HEK293 (cell line): ENCODE measurements at regions not wholly inside any gene's neighbourhood (a gene's known extent, or its start where the extent isn't known, plus 50 kb on each side); places are given as distances from the start of the nearest gene placed in this dataset.

Experiments used
- CTCF ChIA-PET: fragments of 350-600 bp; formaldehyde crosslinking; extraction: SDS; loops from one replicate; lab custom pipeline; 2021; ENCODE audit warnings: antibody characterized with exemption; lab: Yijun Ruan, JAX
- POLR2A ChIA-PET: fragments of 300-600 bp; formaldehyde crosslinking; extraction: SDS; loops from one replicate; lab custom pipeline; 2020; ENCODE audit warnings: antibody characterized with exemption, inconsistent platforms; lab: Yijun Ruan, JAX
- H3K27ac ChIP-seq: fragments of 200-500 bp; sonication (Bioruptor generic); 2 replicates; pipeline ENCODE4 v1.5.1; 2014; ENCODE audit warnings: low read depth, low read length, control low read depth, inconsistent platforms; ENCODE audit errors: extremely low read depth
- H3K36me3 ChIP-seq, 2 experiments: fragments of 200-500 bp in 1 of 2; sonication (Bioruptor generic) in 1 of 2; 1 replicate in 1 of 2; 2 replicates in 1 of 2; pipeline ENCODE4 v1.5.1; 2014 to 2017; ENCODE audit warnings: inconsistent platforms in 2 of 2, low read length in 2 of 2; ENCODE audit not compliant: control insufficient read depth in 2 of 2, insufficient read depth in 1 of 2
- H3K4me1 ChIP-seq: fragments of 200-500 bp; sonication (Bioruptor generic); 2 replicates; pipeline ENCODE4 v1.5.1; 2014; ENCODE audit warnings: mild to moderate bottlenecking, low read length, inconsistent platforms; ENCODE audit not compliant: control insufficient read depth, insufficient read depth
- H3K4me3 ChIP-seq: 2 replicates; pipeline ENCODE4 v1.5.1; 2011; ENCODE audit warnings: low read depth, mild to moderate bottlenecking, control low read depth, low read length, moderate library complexity
- H3K9me3 ChIP-seq: fragments of 200-500 bp; sonication (Bioruptor generic); 2 replicates; pipeline ENCODE4 v1.5.1; 2014; ENCODE audit warnings: low read depth, low read length, inconsistent platforms; ENCODE audit not compliant: control insufficient read depth, insufficient read depth
- FEZF1 ChIP-seq: fragments of 450-650 bp; formaldehyde crosslinking; IDR thresholded peaks from 2 replicates; pipeline ENCODE4 v1.5.1; 2016; ENCODE audit warnings: missing biosample characterization, missing genetic modification characterization
- GLIS2 ChIP-seq: fragments of 450-650 bp; formaldehyde crosslinking; IDR thresholded peaks from 2 replicates; pipeline ENCODE4 v1.5.1; 2016; ENCODE audit warnings: missing biosample characterization, missing genetic modification characterization
- HOXC10 ChIP-seq: sonication (generic); formaldehyde crosslinking; IDR thresholded peaks from 2 replicates; pipeline ENCODE4 v1.8.1; 2023; ENCODE audit warnings: mild to moderate bottlenecking, missing genetic modification reagents
- ZNF133 ChIP-seq: fragments of 450-650 bp; formaldehyde crosslinking; IDR thresholded peaks from 2 replicates; pipeline ENCODE4 v1.5.1; 2016; ENCODE audit warnings: missing biosample characterization, missing genetic modification characterization
- ZNF223 ChIP-seq: fragments of 450-650 bp; formaldehyde crosslinking; IDR thresholded peaks from 2 replicates; pipeline ENCODE4 v1.5.1; 2016; ENCODE audit warnings: missing biosample characterization, missing genetic modification characterization
- ZNF292 ChIP-seq: fragments of 450-650 bp; formaldehyde crosslinking; IDR thresholded peaks from 2 replicates; pipeline ENCODE4 v1.5.1; 2016; ENCODE audit warnings: low read depth, missing biosample characterization, missing genetic modification characterization, borderline replicate concordance
- ZNF302 ChIP-seq: fragments of 450-650 bp; formaldehyde crosslinking; IDR thresholded peaks from 2 replicates; pipeline ENCODE4 v1.5.1; 2016; ENCODE audit warnings: missing biosample characterization, missing genetic modification characterization, low read depth
- ZNF324 ChIP-seq: fragments of 450-650 bp; formaldehyde crosslinking; IDR thresholded peaks from 2 replicates; pipeline ENCODE4 v1.5.1; 2016; ENCODE audit warnings: missing biosample characterization, missing genetic modification characterization
- ZNF521 ChIP-seq: fragments of 450-650 bp; formaldehyde crosslinking; IDR thresholded peaks from 2 replicates; pipeline ENCODE4 v1.5.1; 2017; ENCODE audit warnings: missing biosample characterization, mild to moderate bottlenecking, missing genetic modification characterization
- ZNF560 ChIP-seq: fragments of 450-650 bp; formaldehyde crosslinking; IDR thresholded peaks from 2 replicates; pipeline ENCODE4 v1.5.1; 2017; ENCODE audit warnings: missing biosample characterization, missing genetic modification characterization, borderline replicate concordance
- ZNF624 ChIP-seq: fragments of 450-650 bp; formaldehyde crosslinking; IDR thresholded peaks from 2 replicates; pipeline ENCODE4 v1.5.1; 2017; ENCODE audit warnings: missing biosample characterization, missing genetic modification characterization
- ZNF76 ChIP-seq: fragments of 450-650 bp; formaldehyde crosslinking; IDR thresholded peaks from 2 replicates; pipeline ENCODE4; 2016; ENCODE audit warnings: low read depth, missing biosample characterization, missing genetic modification characterization, borderline replicate concordance
- ZNF776 ChIP-seq: fragments of 450-650 bp; formaldehyde crosslinking; IDR thresholded peaks from 2 replicates; pipeline ENCODE4 v1.5.0; 2017; ENCODE audit warnings: missing biosample characterization, missing genetic modification characterization, borderline replicate concordance
- ZNF843 ChIP-seq: fragments of 450-650 bp; formaldehyde crosslinking; IDR thresholded peaks from 2 replicates; pipeline ENCODE4 v1.5.1; 2016; ENCODE audit warnings: missing biosample characterization, missing genetic modification characterization
- TF ChIP-seq, protein P1 (sequence below): fragments of 450-650 bp; formaldehyde crosslinking; IDR thresholded peaks from 2 replicates; pipeline ENCODE4 v1.5.1; 2016; ENCODE audit warnings: missing biosample characterization, missing genetic modification characterization
- TF ChIP-seq, protein P2 (sequence below): fragments of 450-650 bp; formaldehyde crosslinking; IDR thresholded peaks from 2 replicates; pipeline ENCODE4 v1.5.1; 2016; ENCODE audit warnings: missing biosample characterization, missing genetic modification characterization
- TF ChIP-seq, protein P3 (sequence below): fragments of 450-650 bp; formaldehyde crosslinking; IDR thresholded peaks from 2 replicates; pipeline ENCODE4 v1.5.1; 2016; ENCODE audit warnings: missing biosample characterization, missing genetic modification characterization
- TF ChIP-seq, protein P4 (sequence below): fragments of 450-650 bp; formaldehyde crosslinking; IDR thresholded peaks from 2 replicates; pipeline ENCODE4 v1.5.1; 2016; ENCODE audit warnings: missing biosample characterization, missing genetic modification characterization
- TF ChIP-seq, protein P5 (sequence below): fragments of 450-650 bp; formaldehyde crosslinking; IDR thresholded peaks from 2 replicates; pipeline ENCODE4 v1.5.1; 2016; ENCODE audit warnings: missing biosample characterization, missing genetic modification characterization
- TF ChIP-seq, protein P6 (sequence below): fragments of 450-650 bp; formaldehyde crosslinking; IDR thresholded peaks from 2 replicates; pipeline ENCODE4 v1.5.1; 2016; ENCODE audit warnings: missing biosample characterization, missing genetic modification characterization

DNA sequence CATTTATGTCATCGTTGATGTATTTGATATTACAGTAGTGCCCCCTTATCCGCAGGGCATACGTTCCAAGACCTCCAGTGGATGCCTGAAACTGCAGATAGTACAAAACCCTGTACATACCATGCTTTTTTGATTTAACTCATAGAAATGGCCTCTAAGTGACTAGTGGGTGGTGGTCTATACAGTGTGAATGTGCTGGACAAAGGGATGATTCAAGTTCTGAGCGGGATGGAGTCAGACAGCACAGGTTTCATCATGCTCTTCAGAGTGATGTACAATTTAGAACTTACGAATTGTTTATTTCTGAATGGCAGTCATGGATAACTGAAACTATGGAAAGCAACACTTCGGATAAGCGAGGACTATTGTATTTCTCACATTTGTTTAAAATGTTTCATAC is 473.1 kb upstream of the FANCL start:
- no peaks in the 10 kb centered on the region for H3K4me1 ChIP-seq
- no peak overlapping the region for H3K27ac ChIP-seq
- H3K36me3 ChIP-seq = no peaks in the 10 kb centered on the region
- CTCF ChIA-PET = interaction anchor here (0.6 to 0.7 kb wide), 2 partner anchors 421 to 1211 kb away, joined by 3 to 4 read pairs; no protein-coding TSS in a partner anchor
- POLR2A ChIA-PET = no interaction called here
- TF ChIP-seq, protein P1, sequence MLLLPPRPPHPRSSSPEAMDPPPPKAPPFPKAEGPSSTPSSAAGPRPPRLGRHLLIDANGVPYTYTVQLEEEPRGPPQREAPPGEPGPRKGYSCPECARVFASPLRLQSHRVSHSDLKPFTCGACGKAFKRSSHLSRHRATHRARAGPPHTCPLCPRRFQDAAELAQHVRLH (tag by site-specific recombination) = no peak
- TF ChIP-seq ZNF560 (tag by site-specific recombination) (no peak), ZNF521 (tag by site-specific recombination) (no peak), GLIS2 (no peak), ZNF324 (no peak), FEZF1 (tag by site-specific recombination) (no peak), ZNF133 (tag by site-specific recombination) (no peak), ZNF302 (tag by site-specific recombination) (no peak), ZNF843 (tag by site-specific recombination) (no peak), ZNF292 (tag by site-specific recombination) (no peak), ZNF624 (tag by site-specific recombination) (no peak), ZNF776 (no peak)
- TF ChIP-seq, protein P2, sequence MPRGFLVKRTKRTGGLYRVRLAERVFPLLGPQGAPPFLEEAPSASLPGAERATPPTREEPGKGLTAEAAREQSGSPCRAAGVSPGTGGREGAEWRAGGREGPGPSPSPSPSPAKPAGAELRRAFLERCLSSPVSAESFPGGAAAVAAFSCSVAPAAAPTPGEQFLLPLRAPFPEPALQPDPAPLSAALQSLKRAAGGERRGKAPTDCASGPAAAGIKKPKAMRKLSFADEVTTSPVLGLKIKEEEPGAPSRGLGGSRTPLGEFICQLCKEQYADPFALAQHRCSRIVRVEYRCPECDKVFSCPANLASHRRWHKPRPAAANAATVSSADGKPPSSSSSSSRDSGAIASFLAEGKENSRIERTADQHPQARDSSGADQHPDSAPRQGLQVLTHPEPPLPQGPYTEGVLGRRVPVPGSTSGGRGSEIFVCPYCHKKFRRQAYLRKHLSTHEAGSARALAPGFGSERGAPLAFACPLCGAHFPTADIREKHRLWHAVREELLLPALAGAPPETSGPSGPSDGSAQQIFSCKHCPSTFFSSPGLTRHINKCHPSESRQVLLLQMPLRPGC = no peak
- TF ChIP-seq, protein P3, sequence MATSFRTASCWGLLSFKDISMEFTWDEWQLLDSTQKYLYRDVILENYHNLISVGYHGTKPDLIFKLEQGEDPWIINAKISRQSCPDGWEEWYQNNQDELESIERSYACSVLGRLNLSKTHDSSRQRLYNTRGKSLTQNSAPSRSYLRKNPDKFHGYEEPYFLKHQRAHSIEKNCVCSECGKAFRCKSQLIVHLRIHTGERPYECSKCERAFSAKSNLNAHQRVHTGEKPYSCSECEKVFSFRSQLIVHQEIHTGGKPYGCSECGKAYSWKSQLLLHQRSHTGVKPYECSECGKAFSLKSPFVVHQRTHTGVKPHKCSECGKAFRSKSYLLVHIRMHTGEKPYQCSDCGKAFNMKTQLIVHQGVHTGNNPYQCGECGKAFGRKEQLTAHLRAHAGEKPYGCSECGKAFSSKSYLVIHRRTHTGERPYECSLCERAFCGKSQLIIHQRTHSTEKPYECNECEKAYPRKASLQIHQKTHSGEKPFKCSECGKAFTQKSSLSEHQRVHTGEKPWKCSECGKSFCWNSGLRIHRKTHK (tag by site-specific recombination) = no peak
- TF ChIP-seq, protein P4, sequence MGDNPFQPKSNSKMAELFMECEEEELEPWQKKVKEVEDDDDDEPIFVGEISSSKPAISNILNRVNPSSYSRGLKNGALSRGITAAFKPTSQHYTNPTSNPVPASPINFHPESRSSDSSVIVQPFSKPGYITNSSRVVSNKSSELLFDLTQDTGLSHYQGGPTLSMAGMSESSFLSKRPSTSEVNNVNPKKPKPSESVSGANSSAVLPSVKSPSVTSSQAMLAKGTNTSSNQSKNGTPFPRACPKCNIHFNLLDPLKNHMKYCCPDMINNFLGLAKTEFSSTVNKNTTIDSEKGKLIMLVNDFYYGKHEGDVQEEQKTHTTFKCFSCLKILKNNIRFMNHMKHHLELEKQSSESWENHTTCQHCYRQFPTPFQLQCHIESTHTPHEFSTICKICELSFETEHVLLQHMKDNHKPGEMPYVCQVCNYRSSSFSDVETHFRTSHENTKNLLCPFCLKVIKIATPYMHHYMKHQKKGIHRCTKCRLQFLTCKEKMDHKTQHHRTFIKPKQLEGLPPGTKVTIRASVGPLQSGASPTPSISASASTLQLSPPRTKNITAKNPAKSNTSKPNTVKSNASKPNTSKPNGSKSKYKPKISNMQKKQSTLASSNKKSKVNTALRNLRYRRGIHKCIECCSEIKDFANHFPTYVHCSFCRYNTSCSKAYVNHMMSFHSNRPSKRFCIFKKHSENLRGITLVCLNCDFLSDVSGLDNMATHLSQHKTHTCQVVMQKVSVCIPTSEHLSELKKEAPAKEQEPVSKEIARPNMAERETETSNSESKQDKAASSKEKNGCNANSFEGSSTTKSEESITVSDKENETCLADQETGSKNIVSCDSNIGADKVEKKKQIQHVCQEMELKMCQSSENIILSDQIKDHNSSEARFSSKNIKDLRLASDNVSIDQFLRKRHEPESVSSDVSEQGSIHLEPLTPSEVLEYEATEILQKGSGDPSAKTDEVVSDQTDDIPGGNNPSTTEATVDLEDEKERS (tag by site-specific recombination) = no peak
- no peak overlapping the region for H3K4me3 ChIP-seq
- H3K9me3 ChIP-seq = no peaks in the 10 kb centered on the region

DNA sequence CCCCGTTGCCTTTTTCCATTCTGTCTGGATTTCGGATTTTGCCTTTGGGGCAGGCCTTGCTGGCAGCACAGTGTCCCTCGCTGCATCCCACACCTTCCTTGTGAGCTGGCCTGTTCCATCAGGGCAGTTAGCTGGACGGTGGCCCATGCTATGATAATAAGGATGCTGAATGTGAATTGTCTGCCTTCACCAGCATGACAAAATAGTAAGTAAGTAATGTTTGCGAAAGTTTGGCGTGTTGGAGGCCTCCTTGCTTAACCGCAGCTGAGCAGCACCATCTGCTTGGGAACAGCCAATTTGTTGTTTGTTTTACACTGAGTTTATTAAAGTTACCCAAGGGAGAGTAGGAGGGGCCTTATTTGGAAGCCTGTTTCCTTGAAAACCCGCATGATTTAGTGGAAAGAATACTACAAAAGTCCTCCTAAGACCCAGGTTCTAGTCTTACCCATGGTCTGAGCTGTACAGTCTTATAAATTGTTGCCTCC is 469.7 kb upstream of the FANCL start:
- no peaks in the 10 kb centered on the region for H3K36me3 ChIP-seq
- H3K9me3 ChIP-seq = no peaks in the 10 kb centered on the region
- ChIA-PET POLR2A (no interaction called here), CTCF (interaction anchor here (0.7 kb wide), 1 partner anchor 1793 kb away, joined by 5 read pairs; no protein-coding TSS in a partner anchor)
- no peaks in the 10 kb centered on the region for H3K4me1 ChIP-seq
- no peak overlapping the region for H3K27ac ChIP-seq
- H3K4me3 ChIP-seq = no peak overlapping the region
- TF ChIP-seq ZNF76 (tag by site-specific recombination) = no peak
- no peak for TF ChIP-seq ZNF223
- no peak for TF ChIP-seq HOXC10
- TF ChIP-seq, protein P5, sequence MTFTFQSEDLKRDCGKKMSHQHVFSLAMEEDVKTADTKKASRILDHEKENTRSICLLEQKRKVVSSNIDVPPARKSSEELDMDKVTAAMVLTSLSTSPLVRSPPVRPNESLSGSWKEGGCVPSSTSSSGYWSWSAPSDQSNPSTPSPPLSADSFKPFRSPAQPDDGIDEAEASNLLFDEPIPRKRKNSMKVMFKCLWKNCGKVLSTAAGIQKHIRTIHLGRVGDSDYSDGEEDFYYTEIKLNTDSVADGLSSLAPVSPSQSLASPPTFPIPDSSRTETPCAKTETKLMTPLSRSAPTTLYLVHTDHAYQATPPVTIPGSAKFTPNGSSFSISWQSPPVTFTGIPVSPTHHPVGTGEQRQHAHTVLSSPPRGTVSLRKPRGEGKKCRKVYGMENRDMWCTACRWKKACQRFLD (tag by site-specific recombination) = no peak
- TF ChIP-seq ZNF521 (tag by site-specific recombination) = no peak
- TF ChIP-seq, protein P6, sequence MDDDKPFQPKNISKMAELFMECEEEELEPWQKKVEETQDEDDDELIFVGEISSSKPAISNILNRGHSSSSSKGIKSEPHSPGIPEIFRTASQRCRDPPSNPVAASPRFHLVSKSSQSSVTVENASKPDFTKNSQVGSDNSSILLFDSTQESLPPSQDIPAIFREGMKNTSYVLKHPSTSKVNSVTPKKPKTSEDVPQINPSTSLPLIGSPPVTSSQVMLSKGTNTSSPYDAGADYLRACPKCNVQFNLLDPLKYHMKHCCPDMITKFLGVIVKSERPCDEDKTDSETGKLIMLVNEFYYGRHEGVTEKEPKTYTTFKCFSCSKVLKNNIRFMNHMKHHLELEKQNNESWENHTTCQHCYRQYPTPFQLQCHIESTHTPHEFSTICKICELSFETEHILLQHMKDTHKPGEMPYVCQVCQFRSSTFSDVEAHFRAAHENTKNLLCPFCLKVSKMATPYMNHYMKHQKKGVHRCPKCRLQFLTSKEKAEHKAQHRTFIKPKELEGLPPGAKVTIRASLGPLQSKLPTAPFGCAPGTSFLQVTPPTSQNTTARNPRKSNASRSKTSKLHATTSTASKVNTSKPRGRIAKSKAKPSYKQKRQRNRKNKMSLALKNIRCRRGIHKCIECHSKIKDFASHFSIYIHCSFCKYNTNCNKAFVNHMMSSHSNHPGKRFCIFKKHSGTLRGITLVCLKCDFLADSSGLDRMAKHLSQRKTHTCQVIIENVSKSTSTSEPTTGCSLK = no peak
